Coronary artery (tissue), 2 donors: ENCODE measurements at regions not wholly inside any gene's neighbourhood (a gene's known extent, or its start where the extent isn't known, plus 50 kb on each side); places are given as distances from the start of the nearest gene placed in this dataset.

Source experiments
- DNase-seq: peaks from one replicate; pipeline ENCODE4 v3.0.0-alpha.2; 2017; ENCODE audit warnings: low spot score
- H3K27ac ChIP-seq, 2 donors: fragments of 200-600 bp; sonication (generic); one replicate each; pipeline ENCODE4 v1.5.1; 2016 to 2019
- H3K4me3 ChIP-seq: fragments of 200-600 bp; sonication (generic); 2 replicates; pipeline ENCODE4 v1.5.1; 2016; ENCODE audit warnings: mild to moderate bottlenecking, moderate library complexity
- CTCF ChIP-seq: fragments of 200-600 bp; sonication (generic); IDR thresholded peaks from one replicate; pipeline ENCODE4 v1.5.1; 2019; ENCODE audit warnings: antibody characterized with exemption

DNA sequence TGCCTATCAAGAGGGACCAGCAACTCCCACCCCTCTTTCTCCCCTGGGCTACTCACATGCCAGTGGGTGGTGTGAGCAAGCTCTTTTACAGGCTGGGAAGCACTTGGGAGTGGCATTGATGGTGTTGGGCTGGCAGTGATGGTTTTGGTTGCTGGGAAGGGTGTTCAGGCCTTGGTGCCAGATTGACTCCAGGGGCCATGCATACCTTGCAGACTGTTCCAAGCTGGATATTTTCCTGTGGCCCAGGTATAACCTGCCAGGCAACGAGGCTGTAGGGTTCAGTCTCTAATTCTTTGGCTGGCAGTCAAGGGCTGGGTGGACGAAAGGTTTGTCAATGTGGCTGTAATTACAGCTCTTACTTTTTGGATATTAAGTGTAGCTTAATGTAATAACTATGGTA lies 177.3 kb downstream of the MACROH2A1 start:
- no peak for TF ChIP-seq CTCF
- no peak overlapping the region for H3K27ac ChIP-seq
- H3K4me3 ChIP-seq = no peak overlapping the region
- peak; percentile 29 for DNase-seq

DNA sequence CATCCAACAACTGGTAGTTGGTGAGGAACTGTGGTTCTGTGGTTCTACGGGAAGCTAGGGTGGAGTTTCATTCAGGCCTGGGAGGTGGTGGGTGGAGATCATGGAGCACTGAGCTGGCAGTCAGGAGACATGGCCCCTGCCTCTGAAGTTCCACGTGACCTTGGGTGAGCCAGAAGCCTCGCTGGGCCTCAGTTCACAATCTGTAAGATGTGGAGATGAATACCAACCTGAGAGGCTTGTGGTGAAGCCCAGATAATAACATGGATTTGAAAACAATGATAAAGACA lies 177.9 kb downstream of the MACROH2A1 start:
- H3K4me3 ChIP-seq = no peak overlapping the region
- H3K27ac ChIP-seq = no peak overlapping the region
- no peak for TF ChIP-seq CTCF
- no peak for DNase-seq

GRCh38 chr5:135220394-135221186 lies 178.4 kb downstream of the MACROH2A1 start:
- peak; percentile 45 for DNase-seq
- TF ChIP-seq CTCF = no peak
- Histone ChIP-seq H3K27ac (no peak overlapping the region), H3K4me3 (no peak overlapping the region)

DNA sequence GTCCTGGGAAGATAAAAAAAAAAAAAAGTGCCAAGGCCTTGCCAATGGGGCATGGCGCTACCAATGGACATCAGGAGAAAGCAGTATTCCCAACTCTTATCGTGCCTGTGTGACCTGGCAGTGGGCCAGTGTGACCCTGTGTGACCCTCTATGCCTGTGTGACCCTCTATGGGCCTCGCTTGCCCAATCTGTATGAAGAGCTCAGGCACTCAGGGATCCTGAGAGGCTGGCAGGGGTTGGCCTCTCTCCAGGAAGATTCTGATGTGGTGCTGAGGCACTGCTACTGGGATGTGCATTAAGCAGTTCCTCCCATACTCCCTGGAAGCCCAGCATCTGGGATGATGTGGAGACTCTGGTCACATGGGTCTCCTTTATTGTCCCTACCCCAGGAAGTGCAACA lies 179.2 kb downstream of the MACROH2A1 start:
- no peak for TF ChIP-seq CTCF
- DNase-seq = peak; percentile 55

DNA sequence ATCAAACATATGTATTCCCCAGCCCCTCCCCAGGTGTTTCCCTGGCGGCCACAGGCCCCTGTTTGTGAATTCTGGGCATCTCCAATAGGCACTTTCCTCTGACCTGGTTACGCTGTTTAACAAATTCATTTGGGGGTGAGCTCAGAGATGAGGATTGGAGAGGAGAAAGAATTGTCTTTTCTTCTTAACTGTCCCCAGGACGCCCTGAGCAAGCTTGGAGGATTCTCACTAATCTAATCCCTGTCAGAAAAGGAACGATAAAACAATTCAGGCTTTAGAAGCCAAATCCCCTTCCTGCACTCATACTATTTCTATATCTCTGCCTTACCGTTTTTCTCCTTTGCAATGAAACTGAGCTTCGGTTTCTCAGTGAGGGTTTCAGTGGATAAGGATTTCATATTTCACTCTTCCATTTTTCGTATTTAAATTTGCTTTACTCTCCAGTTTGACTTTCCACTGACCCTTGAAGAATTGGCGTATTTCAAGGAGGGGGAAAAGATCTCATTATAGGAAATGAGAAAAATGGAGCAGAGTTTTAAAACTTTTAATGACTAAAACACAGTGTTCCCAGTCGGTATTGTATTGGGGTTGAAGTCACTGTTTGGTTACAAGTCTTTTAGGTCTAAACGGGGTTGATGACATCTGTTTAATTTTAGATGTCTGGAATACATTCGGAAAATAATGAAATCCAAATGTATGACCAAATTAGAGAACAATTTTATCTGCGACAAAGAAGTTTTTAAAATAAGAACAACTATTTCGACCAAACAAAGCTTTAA lies 180.1 kb downstream of the MACROH2A1 start:
- DNase-seq = peak; percentile 24
- TF ChIP-seq CTCF = no peak
- H3K4me3 ChIP-seq = no peak overlapping the region
- no peak overlapping the region for H3K27ac ChIP-seq

More for the DNA sequence above, 179.2 kb downstream of the MACROH2A1 start:
- Histone ChIP-seq H3K4me3 (no peak overlapping the region), H3K27ac (no peak overlapping the region)

GRCh38 chr5:135218486-135218755 lies 180.6 kb downstream of the MACROH2A1 start:
- Histone ChIP-seq H3K4me3 (no peak overlapping the region), H3K27ac (no peak overlapping the region)
- DNase-seq = no peak
- no peak for TF ChIP-seq CTCF
